CD4-positive, alpha-beta T cell treated with Interleukin-15 for 4 hours (primary cell): ENCODE measurements at regions not wholly inside any gene's neighbourhood (a gene's known extent, or its start where the extent isn't known, plus 50 kb on each side); places are given as distances from the start of the nearest gene placed in this dataset.
"Not testable (repeated sequence)": the region's sequence is repeated elsewhere in the genome, so short reads cannot be mapped to it uniquely, and the experiment has no call there.

Experiments used
- DNase-seq: peaks from one replicate; pipeline ENCODE4 v3.0.0-alpha.2; 2020; ENCODE audit warnings: low spot score

- no peak for DNase-seq
These were observed 282.1 kb upstream of the ZNF32 start for GRCh38 chr10:43930777-43931176.

DNA sequence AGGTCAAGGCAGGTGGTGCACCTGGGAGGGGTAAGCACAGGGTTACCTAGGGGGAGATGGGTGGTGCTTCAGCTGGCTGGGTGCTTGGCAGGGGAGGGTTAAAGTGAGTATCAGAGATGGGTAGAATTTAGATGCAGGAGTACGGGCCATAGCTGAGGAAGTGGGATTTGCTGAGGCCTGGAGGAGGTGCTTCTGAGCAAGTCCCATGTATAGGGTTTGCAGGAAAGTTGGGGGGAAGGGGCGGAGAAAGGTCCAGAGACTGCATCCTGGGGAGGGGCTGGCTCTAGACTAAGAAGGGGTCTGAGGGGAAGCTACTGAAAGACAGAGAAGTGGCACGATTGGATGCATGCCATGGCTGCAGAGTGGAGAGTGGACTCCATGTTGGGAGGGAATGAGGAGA lies 281.6 kb upstream of the ZNF32 start:
- DNase-seq = no peak

GRCh38 chr10:43929122-43929521 lies 280.4 kb upstream of the ZNF32 start:
- no peak for DNase-seq

GRCh38 chr10:43928425-43928968 lies 279.8 kb upstream of the ZNF32 start:
- DNase-seq = no peak

GRCh38 chr10:43926875-43927406 lies 278.3 kb upstream of the ZNF32 start:
- no peak for DNase-seq

GRCh38 chr10:43926371-43926770 lies 277.7 kb upstream of the ZNF32 start:
- DNase-seq = no peak

DNA sequence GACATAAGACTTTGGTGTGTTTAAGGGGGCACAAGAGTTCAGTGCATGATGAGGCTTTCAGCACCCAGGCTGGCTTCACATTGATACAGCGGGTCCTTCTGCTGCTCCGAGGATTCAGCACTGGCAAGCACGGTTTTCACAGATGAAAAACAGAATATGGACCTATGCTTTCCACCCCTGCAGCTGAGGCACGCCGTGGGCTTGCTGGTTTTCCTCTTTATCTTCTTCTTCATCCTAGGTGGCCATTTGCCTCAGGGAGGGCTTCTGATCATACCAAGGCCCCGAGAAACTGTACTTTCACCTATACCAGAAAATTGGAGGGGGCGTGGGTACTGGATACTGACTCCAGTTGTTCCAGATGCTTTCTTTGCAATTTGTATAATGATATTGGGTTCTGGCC lies 277.1 kb upstream of the ZNF32 start:
- no peak for DNase-seq

GRCh38 chr10:43923328-43923727 lies 274.6 kb upstream of the ZNF32 start:
- DNase-seq = no peak

DNA sequence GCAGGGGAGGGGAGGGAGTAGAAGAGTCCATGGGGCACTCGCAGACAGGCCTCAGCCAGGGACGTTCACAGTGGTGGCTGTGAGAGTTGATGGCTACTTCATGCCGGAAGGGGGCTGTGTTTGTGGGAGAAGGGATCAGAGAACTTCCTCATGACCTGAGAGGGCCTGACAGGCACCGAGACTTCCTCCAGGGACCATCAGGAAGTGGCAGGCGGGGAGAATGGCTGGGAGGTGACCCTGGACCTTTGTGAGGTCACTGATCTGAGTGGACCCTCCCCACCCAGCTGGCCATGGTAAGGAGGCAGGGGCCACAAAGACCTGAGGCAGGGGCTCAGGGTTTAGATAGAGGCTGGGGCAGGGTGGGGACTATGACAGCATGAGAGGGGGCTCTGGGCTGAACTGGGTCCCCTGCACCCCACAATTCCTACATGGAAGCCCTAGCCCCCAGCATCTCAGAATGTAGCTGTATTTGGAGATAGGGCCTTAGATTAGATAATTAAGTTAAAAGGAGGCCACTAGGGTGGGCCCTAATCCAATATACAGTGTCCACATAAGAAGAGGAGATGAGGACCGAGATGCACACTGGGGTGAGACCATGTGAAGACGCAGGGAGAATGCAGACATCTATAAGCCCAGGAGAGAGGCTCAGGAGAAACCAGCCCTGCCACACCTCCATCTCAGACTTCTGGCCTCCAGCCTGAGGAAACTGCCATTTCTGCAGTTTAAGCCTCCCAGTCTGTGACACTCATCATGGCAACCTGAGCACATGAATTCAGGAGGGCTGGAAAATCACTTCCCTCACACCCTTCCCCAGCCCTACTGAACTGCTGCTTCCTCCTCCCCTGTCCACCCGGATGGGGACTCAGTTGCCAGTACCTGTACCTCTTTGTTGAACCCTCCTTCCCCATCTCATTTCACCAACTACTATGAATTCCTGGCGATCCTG lies 273.9 kb upstream of the ZNF32 start:
- DNase-seq = no peak

DNA sequence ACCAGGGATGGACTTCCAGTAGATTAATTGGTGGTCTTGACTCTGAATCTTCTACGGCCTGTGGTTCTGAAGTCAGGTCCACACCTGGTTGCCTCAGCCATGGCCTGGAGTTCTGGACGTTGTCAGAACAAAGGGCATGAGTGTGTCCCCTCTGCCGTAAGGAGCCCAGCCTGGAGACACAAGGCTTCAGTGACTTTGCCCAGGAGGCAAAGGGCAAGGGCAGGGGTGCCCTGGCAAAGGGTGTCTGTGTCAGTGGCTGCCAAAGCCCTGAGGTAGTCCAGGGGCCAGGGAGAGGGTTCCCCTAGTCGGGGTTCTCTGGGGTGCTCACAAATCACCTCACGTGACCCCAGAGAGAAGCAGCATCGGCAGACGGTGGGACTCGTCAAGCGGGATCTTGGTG lies 273.2 kb upstream of the ZNF32 start:
- DNase-seq = no peak

DNA sequence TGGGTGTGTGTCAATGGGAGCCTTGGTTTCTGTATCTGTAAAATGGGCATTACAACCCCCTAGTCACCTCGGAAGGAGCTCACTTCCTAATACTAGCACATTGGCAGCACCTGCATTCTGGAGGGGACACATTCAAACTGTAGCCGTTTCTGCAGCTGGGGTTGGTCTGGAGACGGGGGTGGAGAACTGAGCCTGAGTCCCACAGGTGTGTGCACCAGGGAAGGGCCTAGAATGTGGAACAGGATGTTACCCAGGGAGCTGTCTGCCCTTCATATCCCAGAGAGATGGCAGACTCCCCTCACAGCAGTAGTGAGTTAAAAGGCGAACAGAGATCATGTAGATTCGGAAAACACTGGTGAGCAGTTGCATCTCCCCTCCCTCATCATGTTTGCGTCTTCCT lies 272.8 kb upstream of the ZNF32 start:
- DNase-seq = no peak

GRCh38 chr10:43920236-43920758 lies 271.6 kb upstream of the ZNF32 start:
- DNase-seq = not testable (repeated sequence)

- DNase-seq = no peak
These were observed 265.1 kb upstream of the ZNF32 start for GRCh38 chr10:43913676-43914235.

DNA sequence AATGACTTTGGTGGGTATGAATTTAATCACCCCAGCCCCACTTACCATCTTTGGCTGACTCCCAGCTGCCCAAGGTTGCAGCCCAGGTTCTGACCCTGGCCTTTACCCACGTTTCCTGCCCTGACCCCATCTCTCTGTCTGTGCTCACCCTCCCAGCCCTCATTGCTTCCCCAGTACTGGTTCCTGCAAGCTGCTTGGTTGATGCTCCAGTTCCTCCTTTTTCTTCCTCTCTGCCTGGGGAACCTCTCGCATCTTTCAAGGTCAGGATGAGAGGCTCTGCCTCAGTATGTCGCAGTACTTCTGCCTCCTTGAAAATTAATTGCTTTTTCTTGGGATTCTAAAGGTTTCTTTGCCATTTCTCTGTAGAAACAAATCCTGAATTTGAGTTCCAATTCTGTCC lies 263.8 kb upstream of the ZNF32 start:
- DNase-seq = no peak

GRCh38 chr10:43906490-43906889 lies 257.8 kb upstream of the ZNF32 start:
- no peak for DNase-seq

- no peak for DNase-seq
These were observed 257.0 kb upstream of the ZNF32 start for GRCh38 chr10:43905512-43906236.

- DNase-seq = no peak
These were observed 256.2 kb upstream of the ZNF32 start for GRCh38 chr10:43904844-43905243.

GRCh38 chr10:43904301-43904700 lies 255.6 kb upstream of the ZNF32 start:
- no peak for DNase-seq

GRCh38 chr10:43903451-43903850 lies 254.8 kb upstream of the ZNF32 start:
- no peak for DNase-seq

GRCh38 chr10:43902842-43903241 lies 254.2 kb upstream of the ZNF32 start:
- DNase-seq = no peak

DNA sequence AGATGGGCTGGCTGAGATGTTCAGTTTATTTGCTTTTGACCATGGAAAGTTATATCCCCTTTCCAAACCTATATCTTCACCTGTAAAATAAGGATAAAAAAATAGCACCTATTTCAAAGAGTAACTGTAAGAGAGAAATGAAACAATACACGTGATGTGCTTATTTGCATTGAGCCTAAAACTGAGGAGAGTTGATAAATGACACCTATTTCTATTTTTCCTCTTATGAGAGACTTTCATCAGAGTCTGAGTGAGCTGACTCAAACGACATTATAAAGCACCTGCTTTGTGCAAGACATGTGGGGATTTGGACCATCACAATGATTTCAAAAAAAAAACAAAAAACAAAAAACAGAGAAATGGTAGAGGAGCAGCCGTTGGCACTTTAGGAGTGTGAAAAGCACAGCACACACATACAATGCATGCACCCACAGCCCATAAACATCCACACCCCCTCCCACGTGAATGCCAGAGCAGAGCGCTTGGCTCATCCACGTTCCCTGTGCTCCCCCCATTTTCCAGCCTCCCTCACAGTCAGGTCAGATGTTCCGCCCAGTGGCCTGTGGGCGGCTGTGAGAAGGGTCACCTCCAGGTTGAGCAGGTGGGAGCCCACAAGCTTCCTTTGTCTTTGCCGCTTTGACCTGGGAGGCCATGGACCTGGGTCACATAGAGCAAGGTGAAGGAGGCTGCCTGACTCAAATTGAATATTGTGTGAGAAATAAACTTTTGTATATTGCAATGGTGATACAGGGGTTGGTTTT lies 253.2 kb upstream of the ZNF32 start:
- no peak for DNase-seq
